ENCODE measurements at regions not wholly inside any gene's neighbourhood (a gene's known extent, or its start where the extent isn't known, plus 50 kb on each side); places are given as distances from the start of the nearest gene placed in this dataset.

DNA sequence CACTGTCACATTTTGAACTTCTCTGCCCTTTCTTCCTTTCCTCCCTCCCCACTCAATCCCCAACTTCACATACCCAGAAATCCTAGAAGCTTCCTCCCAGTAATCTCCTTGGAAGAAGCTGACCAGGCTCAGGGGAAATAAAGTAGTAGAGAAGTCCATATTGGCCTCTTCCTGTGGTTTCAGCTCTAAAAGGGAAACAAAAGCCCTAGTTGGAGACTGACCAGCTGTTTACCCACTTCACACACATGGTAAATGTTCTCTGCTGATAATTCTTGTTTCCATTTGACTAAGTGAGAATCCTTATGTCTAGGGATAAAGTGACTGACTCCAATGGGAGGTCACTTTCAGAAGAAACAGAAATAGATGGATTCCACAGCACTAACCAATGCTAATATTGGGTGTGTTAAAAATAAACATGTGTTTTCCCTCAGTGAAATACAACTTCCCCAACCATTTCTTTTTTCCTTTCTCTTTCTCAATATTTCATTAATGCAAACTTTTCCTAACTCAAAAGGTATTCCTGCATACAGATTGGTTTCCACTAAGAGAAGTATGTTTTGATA, 178.9 kb upstream of the DPT start:
- TF ChIP-seq, protein P1, sequence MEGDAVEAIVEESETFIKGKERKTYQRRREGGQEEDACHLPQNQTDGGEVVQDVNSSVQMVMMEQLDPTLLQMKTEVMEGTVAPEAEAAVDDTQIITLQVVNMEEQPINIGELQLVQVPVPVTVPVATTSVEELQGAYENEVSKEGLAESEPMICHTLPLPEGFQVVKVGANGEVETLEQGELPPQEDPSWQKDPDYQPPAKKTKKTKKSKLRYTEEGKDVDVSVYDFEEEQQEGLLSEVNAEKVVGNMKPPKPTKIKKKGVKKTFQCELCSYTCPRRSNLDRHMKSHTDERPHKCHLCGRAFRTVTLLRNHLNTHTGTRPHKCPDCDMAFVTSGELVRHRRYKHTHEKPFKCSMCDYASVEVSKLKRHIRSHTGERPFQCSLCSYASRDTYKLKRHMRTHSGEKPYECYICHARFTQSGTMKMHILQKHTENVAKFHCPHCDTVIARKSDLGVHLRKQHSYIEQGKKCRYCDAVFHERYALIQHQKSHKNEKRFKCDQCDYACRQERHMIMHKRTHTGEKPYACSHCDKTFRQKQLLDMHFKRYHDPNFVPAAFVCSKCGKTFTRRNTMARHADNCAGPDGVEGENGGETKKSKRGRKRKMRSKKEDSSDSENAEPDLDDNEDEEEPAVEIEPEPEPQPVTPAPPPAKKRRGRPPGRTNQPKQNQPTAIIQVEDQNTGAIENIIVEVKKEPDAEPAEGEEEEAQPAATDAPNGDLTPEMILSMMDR (IDR thresholded peaks at IDR 0.05) = no peak
- TF ChIP-seq POLR2A (IDR thresholded peaks at IDR 0.05) = no peak

All from testis (tissue), 2 donors.